ENCODE measurements at regions not wholly inside any gene's neighbourhood (a gene's known extent, or its start where the extent isn't known, plus 50 kb on each side); places are given as distances from the start of the nearest gene placed in this dataset.

DNA sequence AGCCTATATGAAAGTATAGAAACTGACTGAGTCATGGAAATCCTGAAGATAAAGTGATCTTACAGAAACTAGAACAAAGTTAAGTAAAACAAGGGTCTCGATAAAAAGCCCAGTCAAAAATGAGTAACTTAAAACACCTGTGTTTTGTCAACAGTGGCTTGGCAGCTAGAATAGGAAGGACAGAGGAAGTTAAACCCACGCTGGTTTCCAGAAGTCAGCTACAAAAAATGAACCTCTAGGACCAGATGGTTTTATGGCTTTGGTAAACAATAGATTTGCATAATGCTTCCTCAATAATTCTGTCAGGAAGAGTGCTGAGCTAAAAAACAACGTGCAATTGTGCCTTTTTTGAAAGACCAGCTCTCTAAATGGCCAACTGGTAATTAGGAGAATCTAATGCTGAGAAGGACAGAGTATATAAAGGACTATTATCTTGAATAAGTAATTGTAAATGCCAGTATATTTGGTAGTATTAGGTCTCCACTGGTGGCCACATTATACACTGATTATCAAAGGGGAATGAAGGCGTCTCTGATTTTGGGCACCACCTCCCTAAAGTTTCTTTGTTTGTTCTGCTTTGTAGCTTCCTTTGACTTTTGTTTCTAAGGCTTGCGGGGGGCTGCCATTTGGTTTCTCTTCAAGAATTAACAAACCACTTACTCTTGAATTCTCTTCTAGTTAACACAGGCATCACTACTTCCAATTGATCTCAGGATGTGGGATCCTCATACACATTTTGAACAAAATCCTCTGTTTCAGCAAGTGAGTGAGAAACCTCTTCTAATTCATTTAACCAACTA, 72.2 kb upstream of the PPP3CA start:
- TF ChIP-seq POLR2AphosphoS5 (IDR thresholded peaks at IDR 0.05; ENCODE audit: low read depth, low read length) (no peak), SIN3A (IDR thresholded peaks at IDR 0.05; ENCODE audit: borderline replicate concordance, insufficient read depth, low read depth, low read length) (no peak), TCF7L2 (IDR thresholded peaks at IDR 0.05; ENCODE audit: low read depth, low read length) (no peak)
- TF ChIP-seq, protein P1, sequence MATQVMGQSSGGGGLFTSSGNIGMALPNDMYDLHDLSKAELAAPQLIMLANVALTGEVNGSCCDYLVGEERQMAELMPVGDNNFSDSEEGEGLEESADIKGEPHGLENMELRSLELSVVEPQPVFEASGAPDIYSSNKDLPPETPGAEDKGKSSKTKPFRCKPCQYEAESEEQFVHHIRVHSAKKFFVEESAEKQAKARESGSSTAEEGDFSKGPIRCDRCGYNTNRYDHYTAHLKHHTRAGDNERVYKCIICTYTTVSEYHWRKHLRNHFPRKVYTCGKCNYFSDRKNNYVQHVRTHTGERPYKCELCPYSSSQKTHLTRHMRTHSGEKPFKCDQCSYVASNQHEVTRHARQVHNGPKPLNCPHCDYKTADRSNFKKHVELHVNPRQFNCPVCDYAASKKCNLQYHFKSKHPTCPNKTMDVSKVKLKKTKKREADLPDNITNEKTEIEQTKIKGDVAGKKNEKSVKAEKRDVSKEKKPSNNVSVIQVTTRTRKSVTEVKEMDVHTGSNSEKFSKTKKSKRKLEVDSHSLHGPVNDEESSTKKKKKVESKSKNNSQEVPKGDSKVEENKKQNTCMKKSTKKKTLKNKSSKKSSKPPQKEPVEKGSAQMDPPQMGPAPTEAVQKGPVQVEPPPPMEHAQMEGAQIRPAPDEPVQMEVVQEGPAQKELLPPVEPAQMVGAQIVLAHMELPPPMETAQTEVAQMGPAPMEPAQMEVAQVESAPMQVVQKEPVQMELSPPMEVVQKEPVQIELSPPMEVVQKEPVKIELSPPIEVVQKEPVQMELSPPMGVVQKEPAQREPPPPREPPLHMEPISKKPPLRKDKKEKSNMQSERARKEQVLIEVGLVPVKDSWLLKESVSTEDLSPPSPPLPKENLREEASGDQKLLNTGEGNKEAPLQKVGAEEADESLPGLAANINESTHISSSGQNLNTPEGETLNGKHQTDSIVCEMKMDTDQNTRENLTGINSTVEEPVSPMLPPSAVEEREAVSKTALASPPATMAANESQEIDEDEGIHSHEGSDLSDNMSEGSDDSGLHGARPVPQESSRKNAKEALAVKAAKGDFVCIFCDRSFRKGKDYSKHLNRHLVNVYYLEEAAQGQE (IDR thresholded peaks at IDR 0.05; ENCODE audit: insufficient read depth in 1 of 2, low read depth in 2 of 2, low read length in 1 of 2): no peak
- TF ChIP-seq, protein P2, sequence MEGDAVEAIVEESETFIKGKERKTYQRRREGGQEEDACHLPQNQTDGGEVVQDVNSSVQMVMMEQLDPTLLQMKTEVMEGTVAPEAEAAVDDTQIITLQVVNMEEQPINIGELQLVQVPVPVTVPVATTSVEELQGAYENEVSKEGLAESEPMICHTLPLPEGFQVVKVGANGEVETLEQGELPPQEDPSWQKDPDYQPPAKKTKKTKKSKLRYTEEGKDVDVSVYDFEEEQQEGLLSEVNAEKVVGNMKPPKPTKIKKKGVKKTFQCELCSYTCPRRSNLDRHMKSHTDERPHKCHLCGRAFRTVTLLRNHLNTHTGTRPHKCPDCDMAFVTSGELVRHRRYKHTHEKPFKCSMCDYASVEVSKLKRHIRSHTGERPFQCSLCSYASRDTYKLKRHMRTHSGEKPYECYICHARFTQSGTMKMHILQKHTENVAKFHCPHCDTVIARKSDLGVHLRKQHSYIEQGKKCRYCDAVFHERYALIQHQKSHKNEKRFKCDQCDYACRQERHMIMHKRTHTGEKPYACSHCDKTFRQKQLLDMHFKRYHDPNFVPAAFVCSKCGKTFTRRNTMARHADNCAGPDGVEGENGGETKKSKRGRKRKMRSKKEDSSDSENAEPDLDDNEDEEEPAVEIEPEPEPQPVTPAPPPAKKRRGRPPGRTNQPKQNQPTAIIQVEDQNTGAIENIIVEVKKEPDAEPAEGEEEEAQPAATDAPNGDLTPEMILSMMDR (IDR thresholded peaks at IDR 0.05): no peak
